Activated naive CD8-positive, alpha-beta T cell treated with anti-CD3 and anti-CD28 coated beads, Interleukin-2, amount 10 ng/mL, durations not matched to agents 7 days and 5 days (primary cell): ENCODE measurements at regions not wholly inside any gene's neighbourhood (a gene's known extent, or its start where the extent isn't known, plus 50 kb on each side); places are given as distances from the start of the nearest gene placed in this dataset.
"Not testable (repeated sequence)": the region's sequence is repeated elsewhere in the genome, so short reads cannot be mapped to it uniquely, and the experiment has no call there.

Experiments
- ATAC-seq: fragments of 150-1000 bp; cut with Tn5 transposase; one replicate; pipeline ENCODE4 v1.10.0; 2021; ENCODE audit warnings: low read depth, moderate library complexity
- POLR2A ChIA-PET: fragments of 350-600 bp; sonication (Branson Sonifier 250); formaldehyde crosslinking; loops from one replicate; lab custom pipeline; 2021; ENCODE audit warnings: antibody characterized with exemption; lab: Charles Lee
- DNase-seq: peaks from one replicate; pipeline ENCODE4 v3.0.0; 2021
- H3K27ac Mint-ChIP-seq: one replicate; pipeline ENCODE4 v1.8.0; 2022; ENCODE audit warnings: mild to moderate bottlenecking, mixed read lengths
- H3K27me3 Mint-ChIP-seq: one replicate; pipeline ENCODE4 v1.8.0; 2022; ENCODE audit warnings: mild to moderate bottlenecking, moderate library complexity, mixed read lengths
- H3K36me3 Mint-ChIP-seq: one replicate; pipeline ENCODE4 v1.8.0; 2021; ENCODE audit warnings: mild to moderate bottlenecking, mixed read lengths
- H3K4me1 Mint-ChIP-seq: one replicate; pipeline ENCODE4 v1.8.0; 2021; ENCODE audit warnings: mixed read lengths
- H3K4me3 Mint-ChIP-seq: one replicate; pipeline ENCODE4 v1.8.0; 2022; ENCODE audit warnings: mild to moderate bottlenecking, moderate library complexity, mixed read lengths
- H3K9me3 Mint-ChIP-seq: one replicate; pipeline ENCODE4 v1.8.0; 2021; ENCODE audit warnings: mixed read lengths

DNA sequence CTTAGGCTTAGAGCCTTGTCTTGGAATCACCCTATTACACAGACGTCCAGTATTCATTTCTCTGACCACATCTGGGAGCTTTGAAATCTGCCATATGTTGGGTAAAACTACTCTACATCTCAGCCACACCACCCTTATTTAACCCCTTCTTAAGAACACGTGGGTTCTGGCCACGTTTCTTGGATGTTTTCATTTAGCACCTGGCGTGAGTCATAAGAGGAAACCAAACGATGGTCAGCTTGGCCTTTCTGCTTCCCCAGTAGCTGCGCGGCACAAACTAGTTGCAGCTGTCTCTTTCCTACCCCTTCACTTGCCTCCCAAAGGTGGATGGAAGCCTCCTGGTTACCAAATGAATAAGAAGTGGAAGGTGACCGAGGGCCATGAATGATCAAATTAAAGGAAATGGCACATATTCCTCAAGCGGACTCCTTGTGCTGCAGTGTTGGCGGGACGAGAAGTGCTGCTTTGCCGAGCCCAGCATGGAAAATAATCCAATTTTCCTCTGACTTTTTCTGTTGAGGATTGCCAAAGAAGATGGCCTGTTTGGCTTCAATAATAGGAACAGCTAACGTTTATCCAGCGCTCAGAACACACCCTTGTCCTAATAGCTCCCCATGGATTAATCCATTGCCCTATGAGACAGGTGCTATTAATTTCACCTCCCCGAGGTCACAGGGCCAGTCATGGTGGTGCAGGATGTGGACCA lies 154.1 kb downstream of the ZNF664 start:
- Mint-ChIP-seq H3K27ac (no peak overlapping the region), H3K9me3 (no peaks in the 10 kb centered on the region), H3K27me3 (peaks cover 13% of the 10 kb centered on the region), H3K36me3 (no peaks in the 10 kb centered on the region), H3K4me3 (no peak overlapping the region), H3K4me1 (peaks cover 2% of the 10 kb centered on the region)
- ATAC-seq, result no peak
- DNase-seq, result no peak
- POLR2A ChIA-PET, result no interaction called here

DNA sequence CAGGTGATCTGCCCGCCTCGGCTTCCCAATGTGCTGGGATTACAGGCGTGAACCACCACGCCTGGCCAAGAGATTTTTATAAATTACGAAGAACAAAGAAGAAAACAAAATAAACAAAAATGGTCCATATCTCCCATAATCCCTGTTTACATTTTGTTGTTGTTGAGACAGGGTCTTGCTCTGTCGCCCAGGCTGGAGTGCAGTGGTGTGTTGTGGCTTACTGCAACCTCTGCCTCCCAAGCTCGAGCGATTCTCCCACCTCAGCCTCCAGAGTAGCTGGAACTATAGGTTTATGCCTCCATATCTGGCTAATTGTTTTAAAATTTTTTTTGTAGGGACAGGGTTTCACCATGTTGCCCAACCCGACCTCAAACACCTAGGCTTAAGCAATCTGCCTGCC lies 156.1 kb downstream of the ZNF664 start:
- H3K27ac Mint-ChIP-seq, result no peak overlapping the region
- POLR2A ChIA-PET, result no interaction called here
- H3K36me3 Mint-ChIP-seq, result no peaks in the 10 kb centered on the region
- H3K4me3 Mint-ChIP-seq, result no peak overlapping the region
- H3K4me1 Mint-ChIP-seq, result peaks cover 2% of the 10 kb centered on the region
- DNase-seq (no peak), ATAC-seq (no peak)
- peaks cover 10% of the 10 kb centered on the region for H3K27me3 Mint-ChIP-seq
- no peaks in the 10 kb centered on the region for H3K9me3 Mint-ChIP-seq

DNA sequence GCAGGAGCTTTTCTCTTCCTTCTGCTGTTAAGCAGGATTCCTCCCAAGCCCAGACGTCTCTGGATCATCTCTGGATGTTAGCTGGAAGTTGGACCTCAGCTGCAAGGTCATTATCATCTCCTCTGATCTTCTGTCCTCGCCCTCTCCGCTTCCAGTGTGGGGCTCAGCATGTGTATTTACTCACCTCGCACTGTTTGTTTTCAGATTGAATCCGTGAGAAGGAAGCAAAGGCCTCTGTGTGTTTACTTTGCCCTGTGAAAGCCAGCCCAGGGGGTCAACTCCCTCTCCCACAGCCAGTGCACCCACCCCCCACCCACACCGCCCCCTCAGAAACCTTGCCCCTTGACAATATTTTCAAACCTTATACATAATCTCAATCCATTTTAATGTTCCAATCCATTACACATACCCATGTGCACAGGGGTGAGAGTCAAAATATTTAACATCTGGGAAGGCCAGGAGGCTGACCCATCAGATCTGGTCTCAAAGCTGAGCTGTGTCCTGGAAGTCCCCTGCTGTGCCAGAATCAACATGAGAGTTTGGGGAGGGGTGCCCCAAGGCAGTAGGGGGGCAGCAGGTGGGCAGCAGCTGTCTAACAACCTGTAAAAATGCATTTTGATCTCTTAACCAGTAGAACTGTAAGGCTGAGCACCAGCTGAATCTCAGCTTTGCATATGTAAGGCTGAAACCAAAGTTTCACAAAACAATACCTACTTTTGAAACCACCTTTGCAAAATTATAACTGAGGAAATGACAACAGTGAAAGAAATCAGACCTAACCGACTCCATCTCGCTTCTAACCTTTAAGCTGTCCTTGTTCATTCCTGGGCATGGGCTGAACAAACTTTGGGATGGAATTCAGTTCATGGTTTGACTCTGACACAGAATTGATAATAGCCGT lies 157.9 kb downstream of the ZNF664 start:
- no peak for ATAC-seq
- H3K4me3 Mint-ChIP-seq, result no peak overlapping the region
- POLR2A ChIA-PET, result no interaction called here

DNA sequence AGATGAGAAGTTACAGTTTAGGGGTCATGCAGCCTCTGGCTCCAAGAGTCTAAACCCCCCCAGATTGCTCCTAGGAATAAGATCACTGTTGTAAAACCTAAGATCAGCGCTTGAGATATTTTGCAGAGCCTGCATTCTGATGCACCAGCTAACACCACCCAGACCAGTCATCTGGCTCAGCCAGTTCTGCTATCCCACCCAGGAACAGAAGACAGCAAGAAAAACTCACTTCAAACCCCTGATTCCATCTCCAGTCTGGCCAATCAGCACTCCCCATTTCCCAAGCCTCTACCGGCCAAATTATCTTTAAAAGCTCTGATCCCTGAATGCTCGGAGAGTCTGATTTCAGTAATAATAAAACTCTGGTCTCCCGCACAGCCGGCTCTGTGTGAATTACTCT lies 158.6 kb downstream of the ZNF664 start:
- DNase-seq (no peak), ATAC-seq (no peak)
- H3K27ac Mint-ChIP-seq, result no peak overlapping the region
- no peaks in the 10 kb centered on the region for H3K36me3 Mint-ChIP-seq
- no peaks in the 10 kb centered on the region for H3K4me1 Mint-ChIP-seq
- no peaks in the 10 kb centered on the region for H3K9me3 Mint-ChIP-seq
- POLR2A ChIA-PET, result no interaction called here
- no peak overlapping the region for H3K4me3 Mint-ChIP-seq
- peaks cover 8% of the 10 kb centered on the region for H3K27me3 Mint-ChIP-seq

More for the DNA sequence above, 157.9 kb downstream of the ZNF664 start:
- no peak for DNase-seq
- H3K36me3 Mint-ChIP-seq, result no peaks in the 10 kb centered on the region
- no peaks in the 10 kb centered on the region for H3K9me3 Mint-ChIP-seq
- H3K27ac Mint-ChIP-seq, result no peak overlapping the region
- H3K27me3 Mint-ChIP-seq, result peaks cover 8% of the 10 kb centered on the region
- no peaks in the 10 kb centered on the region for H3K4me1 Mint-ChIP-seq

DNA sequence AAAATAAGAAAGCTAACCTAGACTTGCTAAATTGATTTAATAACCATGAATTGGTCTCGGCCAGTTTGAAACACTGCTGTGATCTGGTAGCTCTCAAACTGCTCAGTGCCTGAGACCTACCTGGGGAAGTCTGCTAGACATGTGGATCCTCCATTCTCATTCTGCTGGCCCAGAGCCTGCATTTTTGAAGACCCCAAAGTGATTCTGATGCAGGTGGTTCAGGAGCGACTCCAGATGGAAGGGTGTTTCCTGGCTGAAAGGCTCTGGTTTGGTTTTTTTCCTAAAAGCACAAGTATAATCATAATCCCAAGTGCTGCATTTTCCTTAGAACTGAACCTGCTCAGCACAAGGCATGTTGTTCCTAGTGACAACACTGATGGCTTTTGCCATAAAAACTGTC lies 159.5 kb downstream of the ZNF664 start:
- H3K27me3 Mint-ChIP-seq, result peaks cover 8% of the 10 kb centered on the region
- H3K9me3 Mint-ChIP-seq, result no peaks in the 10 kb centered on the region
- POLR2A ChIA-PET, result no interaction called here
- no peak overlapping the region for H3K27ac Mint-ChIP-seq
- no peaks in the 10 kb centered on the region for H3K36me3 Mint-ChIP-seq
- no peaks in the 10 kb centered on the region for H3K4me1 Mint-ChIP-seq
- H3K4me3 Mint-ChIP-seq, result no peak overlapping the region
- ATAC-seq, result no peak
- DNase-seq, result no peak

- ATAC-seq, result no peak
- Mint-ChIP-seq H3K36me3 (no peaks in the 10 kb centered on the region), H3K27me3 (peaks cover 21% of the 10 kb centered on the region), H3K27ac (no peak overlapping the region), H3K4me3 (no peak overlapping the region), H3K9me3 (peaks cover 3% of the 10 kb centered on the region), H3K4me1 (no peaks in the 10 kb centered on the region)
- POLR2A ChIA-PET, result no interaction called here
- DNase-seq, result no peak
Measured at GRCh38 chr12:124136796-124137195, 158.1 kb upstream of the RFLNA start.

GRCh38 chr12:124140944-124141486 lies 153.9 kb upstream of the RFLNA start:
- Mint-ChIP-seq H3K27ac (no peak overlapping the region), H3K27me3 (peaks cover 29% of the 10 kb centered on the region), H3K4me3 (no peak overlapping the region), H3K4me1 (no peaks in the 10 kb centered on the region), H3K36me3 (no peaks in the 10 kb centered on the region), H3K9me3 (peaks cover 11% of the 10 kb centered on the region)
- ATAC-seq (no peak), DNase-seq (no peak)
- POLR2A ChIA-PET, result no interaction called here

- Mint-ChIP-seq H3K9me3 (peaks cover 11% of the 10 kb centered on the region), H3K27me3 (peaks cover 29% of the 10 kb centered on the region)
- H3K4me1 Mint-ChIP-seq, DNase-seq, H3K4me3 Mint-ChIP-seq, ATAC-seq, H3K27ac Mint-ChIP-seq, H3K36me3 Mint-ChIP-seq, POLR2A ChIA-PET: not testable (repeated sequence)
Measured at GRCh38 chr12:124141611-124142010, 153.3 kb upstream of the RFLNA start.

DNA sequence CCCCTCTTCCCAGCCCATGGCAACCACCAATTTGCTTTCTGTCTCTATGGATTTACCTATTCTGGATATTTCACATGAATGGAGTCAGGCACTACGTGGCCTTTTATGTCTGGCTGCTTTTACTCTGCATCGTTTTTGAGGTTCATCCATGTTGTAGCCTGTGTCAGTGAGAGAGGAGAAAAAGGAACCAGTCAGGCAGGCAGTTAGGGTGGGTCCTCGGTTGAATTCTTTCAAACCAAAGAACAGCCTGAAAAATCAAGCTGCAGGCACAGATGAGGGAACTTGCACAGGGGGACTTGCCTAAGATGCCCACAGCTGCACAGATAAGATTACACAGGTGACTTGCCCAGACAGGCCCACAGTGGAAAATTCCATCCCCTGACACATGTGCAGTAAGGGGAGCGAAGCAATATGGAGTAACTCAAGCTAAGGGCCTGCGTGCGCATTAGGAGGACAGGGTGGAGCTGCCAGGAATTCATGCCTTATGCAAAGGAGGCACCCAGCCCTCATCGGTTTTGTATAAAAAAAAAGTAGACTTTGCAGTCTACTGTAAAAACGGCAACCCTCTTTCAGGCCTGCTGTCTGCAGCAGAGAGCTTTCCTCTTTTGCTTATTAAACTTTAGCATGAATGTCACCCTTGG lies 152.4 kb upstream of the RFLNA start:
- H3K27me3 Mint-ChIP-seq, result peaks cover 29% of the 10 kb centered on the region
- H3K4me3 Mint-ChIP-seq, result no peak overlapping the region
- no peaks in the 10 kb centered on the region for H3K4me1 Mint-ChIP-seq
- POLR2A ChIA-PET, result no interaction called here
- ATAC-seq, result no peak
- no peak for DNase-seq
- no peak overlapping the region for H3K27ac Mint-ChIP-seq
- H3K36me3 Mint-ChIP-seq, result no peaks in the 10 kb centered on the region
- H3K9me3 Mint-ChIP-seq, result peaks cover 11% of the 10 kb centered on the region

- POLR2A ChIA-PET, result no interaction called here
- Mint-ChIP-seq H3K4me1 (peaks cover 2% of the 10 kb centered on the region), H3K4me3 (no peak overlapping the region), H3K9me3 (peaks cover 11% of the 10 kb centered on the region), H3K36me3 (no peaks in the 10 kb centered on the region), H3K27ac (no peak overlapping the region), H3K27me3 (peaks cover 27% of the 10 kb centered on the region)
- DNase-seq (no peak), ATAC-seq (no peak)
Measured at GRCh38 chr12:124143726-124144125, 151.2 kb upstream of the RFLNA start.

- POLR2A ChIA-PET, result no interaction called here
- Mint-ChIP-seq H3K4me3 (no peak overlapping the region), H3K4me1 (peaks cover 2% of the 10 kb centered on the region)
Measured at GRCh38 chr12:124144531-124145194, 150.2 kb upstream of the RFLNA start.

GRCh38 chr12:124147027-124147426 lies 147.9 kb upstream of the RFLNA start:
- POLR2A ChIA-PET, result no interaction called here
- peaks cover 10% of the 10 kb centered on the region for H3K27me3 Mint-ChIP-seq
- DNase-seq (no peak), ATAC-seq (no peak)
- no peaks in the 10 kb centered on the region for H3K36me3 Mint-ChIP-seq
- H3K4me3 Mint-ChIP-seq, result no peak overlapping the region
- no peak overlapping the region for H3K27ac Mint-ChIP-seq
- H3K4me1 Mint-ChIP-seq, result peaks cover 2% of the 10 kb centered on the region
- H3K9me3 Mint-ChIP-seq, result peaks cover 7% of the 10 kb centered on the region

More at GRCh38 chr12:124144531-124145194, 150.2 kb upstream of the RFLNA start:
- Mint-ChIP-seq H3K36me3 (no peaks in the 10 kb centered on the region), H3K27ac (no peak overlapping the region), H3K9me3 (peaks cover 11% of the 10 kb centered on the region), H3K27me3 (peaks cover 27% of the 10 kb centered on the region)
- ATAC-seq (no peak), DNase-seq (no peak)

- POLR2A ChIA-PET, result no interaction called here
- Mint-ChIP-seq H3K4me1 (peaks cover 2% of the 10 kb centered on the region), H3K36me3 (no peaks in the 10 kb centered on the region), H3K27ac (no peak overlapping the region), H3K9me3 (peaks cover 4% of the 10 kb centered on the region), H3K4me3 (no peak overlapping the region), H3K27me3 (peaks cover 9% of the 10 kb centered on the region)
- no peak for DNase-seq
- no peak for ATAC-seq
Measured at GRCh38 chr12:124147575-124147974, 147.3 kb upstream of the RFLNA start.
